Breast epithelium (tissue), 3 donors: ENCODE measurements at regions not wholly inside any gene's neighbourhood (a gene's known extent, or its start where the extent isn't known, plus 50 kb on each side); places are given as distances from the start of the nearest gene placed in this dataset.

Experiments used
- POLR2A ChIP-seq: fragments of 450-650 bp; IDR thresholded peaks from one replicate; pipeline ENCODE4 v1.6.1; 2016; ENCODE audit warnings: antibody characterized with exemption, mild to moderate bottlenecking, moderate library complexity
- POLR2AphosphoS5 ChIP-seq, 3 donors: sonication (generic); formaldehyde crosslinking; IDR thresholded peaks; one replicate each; pipeline ENCODE4 v1.6.1; 2017; ENCODE audit warnings: antibody characterized with exemption in 3 of 3
- TF ChIP-seq, protein P1 (sequence below), 3 donors: fragments of 450-650 bp; IDR thresholded peaks; one replicate each; pipeline ENCODE4 v1.5.1; 2016 to 2017; ENCODE audit warnings: antibody characterized with exemption in 3 of 3, mild to moderate bottlenecking in 3 of 3, moderate library complexity in 3 of 3

DNA sequence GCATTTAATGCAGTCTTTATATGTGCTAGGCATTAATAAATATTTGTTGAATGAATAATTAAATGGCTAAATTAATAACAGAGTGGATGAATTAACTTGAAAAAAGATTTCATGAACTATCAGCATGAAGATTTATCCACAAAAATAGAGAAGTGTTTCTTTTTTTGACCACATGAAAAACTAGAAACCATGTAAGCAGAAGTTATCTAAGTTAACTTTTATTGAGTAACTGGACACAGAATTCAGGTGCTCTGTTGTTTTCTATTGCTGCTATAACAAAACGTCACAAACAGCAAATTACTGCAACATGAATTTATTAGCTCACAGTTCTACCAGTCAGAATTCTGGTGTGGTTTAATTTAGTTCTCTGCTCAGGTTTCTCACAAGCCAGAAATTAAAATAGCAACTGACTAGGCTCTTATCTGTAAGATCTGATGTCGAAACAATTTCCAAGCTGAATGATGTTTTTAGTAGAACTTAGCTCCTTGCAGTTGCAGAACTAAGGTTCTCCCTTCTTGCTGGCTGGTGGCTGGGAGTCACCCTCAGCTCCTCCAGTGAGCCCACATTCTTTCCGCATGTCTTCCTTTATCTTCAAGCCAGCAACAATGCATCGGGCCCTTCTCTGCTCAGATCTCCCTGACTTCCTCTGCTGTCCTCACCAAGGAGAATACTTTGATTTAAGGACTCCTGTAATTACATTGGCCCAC lies 810.2 kb upstream of the ALCAM start:
- no peak for TF ChIP-seq POLR2A
- TF ChIP-seq, protein P1, sequence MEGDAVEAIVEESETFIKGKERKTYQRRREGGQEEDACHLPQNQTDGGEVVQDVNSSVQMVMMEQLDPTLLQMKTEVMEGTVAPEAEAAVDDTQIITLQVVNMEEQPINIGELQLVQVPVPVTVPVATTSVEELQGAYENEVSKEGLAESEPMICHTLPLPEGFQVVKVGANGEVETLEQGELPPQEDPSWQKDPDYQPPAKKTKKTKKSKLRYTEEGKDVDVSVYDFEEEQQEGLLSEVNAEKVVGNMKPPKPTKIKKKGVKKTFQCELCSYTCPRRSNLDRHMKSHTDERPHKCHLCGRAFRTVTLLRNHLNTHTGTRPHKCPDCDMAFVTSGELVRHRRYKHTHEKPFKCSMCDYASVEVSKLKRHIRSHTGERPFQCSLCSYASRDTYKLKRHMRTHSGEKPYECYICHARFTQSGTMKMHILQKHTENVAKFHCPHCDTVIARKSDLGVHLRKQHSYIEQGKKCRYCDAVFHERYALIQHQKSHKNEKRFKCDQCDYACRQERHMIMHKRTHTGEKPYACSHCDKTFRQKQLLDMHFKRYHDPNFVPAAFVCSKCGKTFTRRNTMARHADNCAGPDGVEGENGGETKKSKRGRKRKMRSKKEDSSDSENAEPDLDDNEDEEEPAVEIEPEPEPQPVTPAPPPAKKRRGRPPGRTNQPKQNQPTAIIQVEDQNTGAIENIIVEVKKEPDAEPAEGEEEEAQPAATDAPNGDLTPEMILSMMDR (IDR thresholded peaks at IDR 0.05): no peak
- TF ChIP-seq POLR2AphosphoS5 (IDR thresholded peaks at IDR 0.05): no peak
